SK-N-MC (cell line): ENCODE measurements at regions not wholly inside any gene's neighbourhood (a gene's known extent, or its start where the extent isn't known, plus 50 kb on each side); places are given as distances from the start of the nearest gene placed in this dataset.

ENCODE experiments used
- DNase-seq: peaks from one replicate; pipeline ENCODE4 v3.0.0-alpha.2; 2011; ENCODE audit warnings: low read depth, low spot score
- H3K27ac ChIP-seq: fragments of 200-600 bp; sonication (generic); 2 replicates; pipeline ENCODE4 v1.5.1; 2016; ENCODE audit warnings: mixed run types
- H3K36me3 ChIP-seq: fragments of 200-600 bp; sonication (generic); 2 replicates; pipeline ENCODE4 v1.6.1; 2017; ENCODE audit warnings: antibody characterized with exemption, low read length, mixed read lengths; ENCODE audit not compliant: insufficient read depth
- H3K4me3 ChIP-seq: fragments of 200-600 bp; sonication (generic); 2 replicates; pipeline ENCODE4 v1.5.1; 2016
- H3K9ac ChIP-seq: fragments of 200-600 bp; sonication (generic); 2 replicates; pipeline ENCODE4 v1.8.0; 2017; ENCODE audit warnings: mixed run types, mixed read lengths; ENCODE audit not compliant: insufficient read length
- H3K9me3 ChIP-seq: fragments of 200-600 bp; sonication (generic); 2 replicates; pipeline ENCODE4 v1.6.1; 2017; ENCODE audit warnings: low read depth, mild to moderate bottlenecking, antibody characterized with exemption, low read length, moderate library complexity, mixed read lengths
- EZH2 ChIP-seq: fragments of 200-600 bp; sonication (generic); IDR thresholded peaks from one replicate; pipeline ENCODE4 v1.6.1; 2017; ENCODE audit warnings: antibody characterized with exemption
- FOXP2 ChIP-seq: optimal IDR thresholded peaks from 2 replicates; pipeline ENCODE3; 2011; ENCODE audit warnings: mild to moderate bottlenecking, moderate library complexity; ENCODE audit not compliant: insufficient read depth; ENCODE audit errors: extremely low read length, control extremely low read depth
- POLR2AphosphoS5 ChIP-seq: IDR thresholded peaks from 2 replicates; pipeline ENCODE4 v1.6.1; 2012; ENCODE audit warnings: mild to moderate bottlenecking, low read depth, low read length, borderline replicate concordance

- no peaks in the 10 kb centered on the region for H3K9me3 ChIP-seq
- no peak overlapping the region for H3K9ac ChIP-seq
- no peaks in the 10 kb centered on the region for H3K36me3 ChIP-seq
- no peak overlapping the region for H3K4me3 ChIP-seq
- TF ChIP-seq POLR2AphosphoS5 (no peak), FOXP2 (no peak), EZH2 (no peak)
- H3K27ac ChIP-seq: no peak overlapping the region
- no peak for DNase-seq
Observed at GRCh38 chr4:35836596-35836995, 407.7 kb downstream of the ARAP2 start.

- no peak for DNase-seq
- no peak overlapping the region for H3K9ac ChIP-seq
- no peak overlapping the region for H3K4me3 ChIP-seq
- H3K36me3 ChIP-seq: no peaks in the 10 kb centered on the region
- TF ChIP-seq POLR2AphosphoS5: no peak
- TF ChIP-seq EZH2: no peak
- TF ChIP-seq FOXP2: no peak
- H3K9me3 ChIP-seq: no peaks in the 10 kb centered on the region
- H3K27ac ChIP-seq: no peak overlapping the region
Observed at GRCh38 chr4:35867057-35867456, 377.3 kb downstream of the ARAP2 start.

GRCh38 chr4:35872273-35872672, 372.0 kb downstream of the ARAP2 start:
- Histone ChIP-seq H3K27ac (no peak overlapping the region), H3K9me3 (no peaks in the 10 kb centered on the region), H3K9ac (no peak overlapping the region), H3K36me3 (no peaks in the 10 kb centered on the region), H3K4me3 (no peak overlapping the region)
- TF ChIP-seq EZH2: no peak
- TF ChIP-seq FOXP2: no peak
- no peak for TF ChIP-seq POLR2AphosphoS5
- DNase-seq: no peak

- Histone ChIP-seq H3K36me3 (no peaks in the 10 kb centered on the region), H3K9ac (no peak overlapping the region), H3K9me3 (no peaks in the 10 kb centered on the region), H3K4me3 (no peak overlapping the region), H3K27ac (no peak overlapping the region)
- no peak for TF ChIP-seq FOXP2
- no peak for TF ChIP-seq EZH2
- TF ChIP-seq POLR2AphosphoS5: no peak
- no peak for DNase-seq
Observed at GRCh38 chr4:35879479-35879878, 364.8 kb downstream of the ARAP2 start.

GRCh38 chr4:35883108-35883507, 361.2 kb downstream of the ARAP2 start:
- no peak overlapping the region for H3K4me3 ChIP-seq
- no peak overlapping the region for H3K9ac ChIP-seq
- DNase-seq: no peak
- H3K27ac ChIP-seq: no peak overlapping the region
- no peaks in the 10 kb centered on the region for H3K9me3 ChIP-seq
- TF ChIP-seq FOXP2: no peak
- H3K36me3 ChIP-seq: no peaks in the 10 kb centered on the region

GRCh38 chr4:35884714-35885480, 359.4 kb downstream of the ARAP2 start:
- DNase-seq: no peak
- H3K27ac ChIP-seq: no peak overlapping the region
- no peak overlapping the region for H3K9ac ChIP-seq
- TF ChIP-seq EZH2 (no peak), FOXP2 (no peak), POLR2AphosphoS5 (no peak)
- H3K4me3 ChIP-seq: no peak overlapping the region
- H3K36me3 ChIP-seq: no peaks in the 10 kb centered on the region
- H3K9me3 ChIP-seq: no peaks in the 10 kb centered on the region

- no peak for DNase-seq
- H3K27ac ChIP-seq: no peak overlapping the region
- no peak overlapping the region for H3K4me3 ChIP-seq
- no peak overlapping the region for H3K9ac ChIP-seq
- TF ChIP-seq EZH2: no peak
- no peaks in the 10 kb centered on the region for H3K36me3 ChIP-seq
- H3K9me3 ChIP-seq: no peaks in the 10 kb centered on the region
Observed at GRCh38 chr4:35897808-35898207, 346.5 kb downstream of the ARAP2 start.

- H3K9me3 ChIP-seq: no peaks in the 10 kb centered on the region
- no peak overlapping the region for H3K9ac ChIP-seq
- no peak overlapping the region for H3K27ac ChIP-seq
- TF ChIP-seq FOXP2: no peak
- TF ChIP-seq POLR2AphosphoS5: no peak
- no peak for TF ChIP-seq EZH2
- DNase-seq: no peak
- H3K4me3 ChIP-seq: no peak overlapping the region
- no peaks in the 10 kb centered on the region for H3K36me3 ChIP-seq
Observed at GRCh38 chr4:35900286-35901243, 343.7 kb downstream of the ARAP2 start.

GRCh38 chr4:35912174-35912573, 332.1 kb downstream of the ARAP2 start:
- TF ChIP-seq EZH2 (no peak), FOXP2 (no peak), POLR2AphosphoS5 (no peak)

More at GRCh38 chr4:35912174-35912573, 332.1 kb downstream of the ARAP2 start:
- Histone ChIP-seq H3K9ac (no peak overlapping the region), H3K27ac (no peak overlapping the region), H3K36me3 (no peaks in the 10 kb centered on the region), H3K4me3 (no peak overlapping the region), H3K9me3 (no peaks in the 10 kb centered on the region)
- no peak for DNase-seq
